Activated naive CD8-positive, alpha-beta T cell treated with anti-CD3 and anti-CD28 coated beads, Interleukin-2, amount 50 U/mL, for 16 hours (primary cell): ENCODE measurements at regions not wholly inside any gene's neighbourhood (a gene's known extent, or its start where the extent isn't known, plus 50 kb on each side); places are given as distances from the start of the nearest gene placed in this dataset.
"Not testable (repeated sequence)": the region's sequence is repeated elsewhere in the genome, so short reads cannot be mapped to it uniquely, and the experiment has no call there.

ENCODE experiments used
- DNase-seq: peaks from one replicate; pipeline ENCODE4 v3.0.0-alpha.2; 2020; ENCODE audit warnings: low read depth, low spot score

DNA sequence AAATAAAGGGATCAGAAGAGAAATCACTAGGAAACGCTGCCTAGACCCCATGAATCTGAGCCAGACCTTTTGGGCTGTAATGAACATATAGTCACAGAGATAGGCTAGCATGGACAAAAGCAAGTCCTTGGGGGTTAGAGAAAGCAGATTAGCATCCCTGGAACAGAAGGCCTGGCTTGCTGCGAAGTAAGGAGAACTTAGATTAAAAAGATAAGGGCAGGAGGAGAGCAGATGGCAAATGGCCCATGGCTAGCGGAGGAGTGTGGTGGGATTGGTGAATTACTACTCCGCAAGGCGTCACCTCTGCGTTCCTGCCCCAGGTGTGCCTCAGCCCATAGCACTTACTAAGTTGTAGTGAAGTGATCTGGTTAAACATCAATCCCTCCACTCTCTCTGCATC, 92.3 kb upstream of the ZNF438 start:
- DNase-seq: no peak

DNA sequence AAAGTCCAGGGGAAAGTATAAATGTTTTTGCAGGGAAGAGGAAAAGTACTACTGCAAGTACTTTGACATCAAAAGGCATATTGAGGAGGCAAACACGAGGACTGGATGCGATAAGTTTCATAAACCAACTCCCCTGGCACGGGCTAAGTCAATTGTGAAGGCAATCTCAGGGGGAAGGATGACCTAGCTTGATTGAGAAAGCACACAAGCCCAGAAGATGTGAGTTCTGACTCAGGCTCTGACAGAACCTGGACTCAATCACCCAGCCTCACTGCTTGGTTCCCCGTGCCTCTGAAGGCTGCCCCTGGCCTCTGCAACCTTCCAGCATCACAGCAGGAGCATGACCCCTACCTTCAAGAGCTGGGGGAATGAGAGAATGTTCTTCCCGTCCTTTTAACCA, 93.2 kb upstream of the ZNF438 start:
- no peak for DNase-seq

DNA sequence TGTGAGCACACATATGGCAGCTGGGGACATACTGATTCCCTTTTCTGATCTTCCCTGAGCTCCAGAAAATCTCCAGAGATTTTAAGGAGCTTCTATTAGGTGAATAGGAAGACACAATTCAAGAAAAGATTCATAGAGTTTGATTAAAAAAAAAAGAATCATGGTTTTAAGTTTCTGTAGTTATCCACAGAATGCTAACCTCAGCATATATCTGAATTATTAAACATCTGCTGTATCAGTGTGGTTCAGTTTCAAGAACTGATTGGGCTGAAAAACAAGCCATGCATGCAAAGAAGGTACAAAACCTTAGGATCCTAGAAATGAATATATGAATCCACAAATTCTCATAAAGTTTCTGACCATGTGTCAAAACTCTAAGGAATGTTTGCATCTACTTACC, 94.1 kb upstream of the ZNF438 start:
- DNase-seq: no peak

GRCh38 chr10:31126593-31126992, 94.9 kb upstream of the ZNF438 start:
- no peak for DNase-seq

- DNase-seq: no peak
Measured at GRCh38 chr10:31128536-31128935, 96.9 kb upstream of the ZNF438 start.

DNA sequence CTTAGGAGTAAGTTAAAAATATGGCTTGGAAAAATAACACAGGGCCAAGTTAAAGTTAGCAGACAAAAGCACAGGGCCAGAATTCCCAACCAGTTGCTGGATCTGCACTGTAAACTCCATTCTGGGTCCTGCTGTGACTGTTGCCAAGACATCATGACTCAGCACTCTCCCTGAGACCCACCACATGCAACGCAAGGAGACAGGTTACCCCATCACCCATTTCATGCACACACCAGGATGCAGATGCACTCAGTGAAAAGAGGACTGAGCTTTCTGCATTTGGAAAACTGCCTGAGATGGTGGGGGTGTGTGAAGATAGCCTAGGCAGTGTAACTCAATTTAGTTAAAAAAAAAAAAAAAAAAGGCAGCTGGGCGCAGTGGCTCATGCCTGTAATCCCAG, 97.6 kb upstream of the ZNF438 start:
- DNase-seq: no peak

- no peak for DNase-seq
Measured at GRCh38 chr10:31129880-31130405, 98.3 kb upstream of the ZNF438 start.

DNA sequence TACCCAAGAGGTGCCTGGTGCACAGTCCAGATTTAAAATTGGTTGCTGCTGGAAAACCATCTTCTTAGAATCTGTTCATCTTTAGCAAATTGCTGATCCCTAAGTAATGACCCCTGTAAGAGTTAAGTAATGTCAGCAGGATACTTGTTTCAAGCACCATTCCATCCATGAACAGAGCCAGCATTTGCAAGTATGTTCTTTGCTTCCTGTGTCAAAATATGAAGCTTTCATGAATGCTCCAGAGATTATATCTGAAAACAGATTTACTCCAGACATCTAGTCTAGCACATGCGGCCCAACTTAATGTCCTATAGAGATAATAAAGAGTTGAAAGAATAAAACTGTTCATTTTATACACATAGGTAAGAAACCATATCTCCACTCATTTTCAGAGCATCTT, 98.7 kb upstream of the ZNF438 start:
- DNase-seq: no peak

DNA sequence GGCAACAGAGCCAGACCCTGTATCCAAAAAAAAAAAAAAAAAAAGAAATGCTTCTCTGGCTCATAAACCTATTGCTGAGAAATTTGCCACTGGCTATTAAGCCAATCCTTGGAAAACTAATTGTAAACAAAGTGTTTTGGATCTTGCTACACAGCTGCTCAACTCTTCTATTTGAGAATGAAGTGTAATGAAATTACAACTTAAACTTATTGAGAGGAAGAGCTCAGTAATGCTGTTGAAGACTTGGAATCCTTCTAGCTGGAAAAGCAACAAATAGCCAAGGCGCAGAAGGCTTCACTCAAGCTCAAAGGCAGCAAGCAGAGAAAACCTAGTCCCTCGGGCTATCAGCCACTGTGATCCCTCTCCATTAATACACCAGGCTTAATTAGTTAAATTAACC, 99.6 kb upstream of the ZNF438 start:
- no peak for DNase-seq

DNA sequence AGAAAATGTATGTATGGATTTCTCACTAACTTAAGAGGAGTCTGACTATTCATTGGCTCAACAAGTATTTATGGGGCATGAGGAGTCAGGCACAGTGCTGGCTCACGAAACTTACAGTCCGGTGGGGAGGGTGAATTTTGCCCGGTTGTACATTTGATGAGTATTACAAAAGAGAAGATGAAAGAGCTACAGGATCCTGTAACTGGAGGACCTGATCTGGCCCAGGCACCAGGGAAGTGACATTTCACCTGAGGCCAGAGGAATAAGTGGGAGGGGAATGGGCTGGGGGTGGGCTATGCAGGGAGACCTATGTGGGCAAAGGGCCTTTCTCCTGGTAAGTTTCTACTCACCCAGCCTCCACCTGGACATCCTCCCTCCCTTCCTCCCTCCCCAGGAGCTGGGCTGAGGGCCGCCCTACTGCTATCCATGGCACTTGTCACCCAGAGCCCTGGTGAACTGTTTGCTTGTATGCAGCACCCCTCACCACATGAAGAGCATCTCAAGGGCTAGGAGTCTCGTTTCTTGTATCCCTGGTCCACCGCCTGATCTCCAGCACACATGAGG, 101.1 kb upstream of the ZNF438 start:
- no peak for DNase-seq

DNA sequence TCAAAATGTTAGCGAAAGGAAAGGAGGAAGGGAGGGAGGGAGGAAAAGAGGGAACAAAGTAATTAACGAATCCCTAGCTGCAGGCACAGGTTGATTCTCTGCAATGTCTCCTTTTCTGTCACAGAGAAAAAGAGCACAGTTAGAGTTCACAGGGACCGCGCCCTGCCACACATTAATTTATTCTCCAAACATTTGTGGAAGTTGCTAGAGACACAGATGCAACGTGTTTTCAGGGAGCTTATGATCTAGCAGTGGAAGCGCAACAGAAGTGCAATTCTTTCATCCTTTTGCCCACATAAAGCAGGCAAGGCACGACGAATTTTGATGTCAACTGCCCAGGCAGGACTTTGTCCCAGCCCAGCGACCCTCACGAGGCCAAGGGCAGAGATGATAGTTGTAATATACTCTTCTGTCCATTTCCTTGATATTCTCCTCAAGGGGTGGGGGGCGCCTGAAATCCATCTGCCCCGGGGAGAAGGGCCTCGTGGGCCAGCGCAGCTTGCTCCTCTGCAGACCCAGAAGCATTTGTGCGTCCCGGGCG, 101.7 kb upstream of the ZNF438 start:
- DNase-seq: no peak

GRCh38 chr10:31133792-31134310, 102.2 kb upstream of the ZNF438 start:
- peak; percentile 37 for DNase-seq

GRCh38 chr10:31134311-31134952, 102.8 kb upstream of the ZNF438 start:
- DNase-seq: no peak

GRCh38 chr10:31135171-31135570, 103.5 kb upstream of the ZNF438 start:
- DNase-seq: no peak

DNA sequence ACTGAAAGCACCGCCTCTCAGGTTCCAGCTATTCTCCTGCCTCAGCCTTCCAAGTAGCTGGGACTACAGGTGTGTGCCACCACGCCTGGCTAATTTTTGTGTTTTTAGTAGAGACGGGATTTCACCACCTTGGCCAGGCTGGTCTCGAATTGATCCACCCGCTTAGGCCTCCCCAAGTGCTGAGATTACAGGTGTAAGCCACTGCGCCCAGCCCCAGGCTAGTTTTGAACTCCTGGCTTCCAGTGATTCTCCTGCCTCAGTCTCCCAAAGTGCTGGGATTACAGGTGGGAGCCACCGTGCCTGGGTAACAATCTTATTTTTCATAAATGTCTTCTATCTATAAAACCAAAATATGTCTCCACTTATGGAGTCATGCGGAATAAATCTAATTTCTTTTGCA, 104.1 kb upstream of the ZNF438 start:
- DNase-seq: not testable (repeated sequence)

- DNase-seq: no peak
Measured at GRCh38 chr10:31136386-31136785, 104.7 kb upstream of the ZNF438 start.

- no peak for DNase-seq
Measured at GRCh38 chr10:31136930-31137885, 105.5 kb upstream of the ZNF438 start.

DNA sequence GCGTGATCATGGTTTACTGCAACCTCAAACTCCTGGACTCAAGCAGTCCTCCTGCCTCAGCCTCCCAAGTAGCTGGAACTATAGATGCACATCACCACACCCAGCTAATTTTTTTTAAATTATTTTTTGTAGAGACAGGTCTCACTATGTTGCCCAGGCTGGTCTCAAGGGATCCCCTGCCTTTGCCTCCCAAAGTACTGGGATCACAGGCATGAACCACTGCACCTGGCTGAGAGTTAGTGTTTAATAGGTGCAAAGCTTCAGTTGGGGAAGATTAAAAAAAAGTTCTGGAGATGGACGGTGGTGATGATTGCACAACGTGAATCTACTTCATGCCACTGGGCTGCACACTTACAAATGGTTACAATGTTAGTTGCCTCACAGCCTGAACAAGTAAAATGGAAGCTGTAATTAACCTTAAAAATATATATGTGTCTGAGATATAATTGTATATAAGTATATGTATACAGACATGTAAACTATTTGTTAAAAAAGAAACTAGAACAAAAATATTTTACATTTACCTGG, 106.4 kb upstream of the ZNF438 start:
- DNase-seq: no peak

DNA sequence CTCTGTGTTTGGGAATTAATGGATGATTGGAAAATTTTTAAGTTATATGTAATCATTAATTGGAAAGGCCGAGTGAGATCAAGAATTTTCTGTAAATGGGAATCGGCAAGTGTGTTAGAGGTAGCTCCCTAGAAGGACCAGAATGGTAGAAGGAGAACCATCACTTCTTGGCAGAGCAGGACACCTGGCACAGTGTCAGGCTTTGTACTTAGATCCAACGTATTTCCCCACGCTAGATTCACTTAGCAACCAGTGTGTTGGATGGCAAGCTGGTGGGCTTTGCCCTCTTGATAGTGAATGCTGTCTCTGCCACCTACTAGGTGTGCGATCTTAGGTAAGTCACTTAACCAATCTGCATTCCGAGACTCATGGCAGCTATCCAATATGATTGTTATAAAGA, 107.8 kb upstream of the ZNF438 start:
- DNase-seq: no peak

DNA sequence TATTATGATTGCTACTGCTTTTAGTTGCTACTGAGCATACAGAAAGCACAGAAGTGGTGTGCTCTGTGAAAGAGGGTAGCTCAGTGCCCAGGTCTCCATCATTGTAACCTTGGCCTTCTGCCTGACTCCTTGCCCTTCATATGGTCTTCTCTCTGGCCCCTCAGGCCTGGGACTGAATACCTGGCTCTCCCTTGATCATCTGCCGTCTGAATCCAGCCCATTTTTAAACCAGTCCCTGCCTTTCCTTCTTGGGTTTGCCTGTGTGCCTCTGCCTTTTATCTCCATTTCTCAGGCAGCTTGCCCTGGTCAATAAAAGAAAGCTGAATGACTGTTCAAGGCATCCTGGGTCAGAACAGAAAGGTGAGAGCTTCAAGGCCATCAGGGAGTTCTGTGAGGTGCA, 109.1 kb upstream of the ZNF438 start:
- no peak for DNase-seq

DNA sequence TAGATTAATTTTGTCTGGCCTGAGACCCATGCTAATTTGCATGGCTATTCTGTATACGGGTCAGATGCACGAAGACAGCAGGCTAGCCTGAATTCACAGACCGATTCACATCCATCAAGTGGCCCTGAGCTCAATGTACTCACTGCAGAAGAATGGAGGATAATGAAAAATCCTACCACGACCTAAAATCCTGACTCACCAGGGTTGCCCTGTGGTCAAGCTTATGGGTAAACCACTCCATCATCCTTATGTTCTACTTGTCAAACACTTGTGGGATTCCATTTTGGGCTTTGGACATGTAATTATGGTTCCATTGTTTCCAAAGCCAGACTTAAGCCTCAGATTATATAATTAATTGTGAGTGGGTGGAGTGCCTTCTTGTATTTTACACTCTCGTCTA, 110.4 kb upstream of the ZNF438 start:
- no peak for DNase-seq
